Small intestine (tissue), 7 donors: ENCODE measurements at regions not wholly inside any gene's neighbourhood (a gene's known extent, or its start where the extent isn't known, plus 50 kb on each side); places are given as distances from the start of the nearest gene placed in this dataset.

ENCODE experiments used
- DNase-seq, 2 donors: peaks; one replicate each; pipeline versions ENCODE4 v3.0.0 to v3.0.0-alpha.2; 2013
- FAIRE-seq: peaks from 2 replicates; lab custom pipeline; 2012; peaks lifted over from hg19 to GRCh38; lab: Jason Lieb, UNC
- H3K27ac ChIP-seq, 3 donors: one replicate each; pipeline ENCODE4 v1.5.1; 2013; ENCODE audit warnings: low read length in 2 of 3, mild to moderate bottlenecking in 2 of 3, control low read depth in 1 of 3, inconsistent platforms in 1 of 3, low read depth in 1 of 3, moderate library complexity in 1 of 3
- H3K27me3 ChIP-seq, 3 donors: one replicate each; pipeline ENCODE4 v1.6.1; 2013; ENCODE audit warnings: low read length in 3 of 3, inconsistent platforms in 1 of 3; ENCODE audit not compliant: control insufficient read depth in 3 of 3, insufficient read depth in 3 of 3
- H3K36me3 ChIP-seq, 3 donors: one replicate each; pipeline ENCODE4 v1.6.1; 2013; ENCODE audit warnings: low read length in 3 of 3, inconsistent platforms in 1 of 3, low read depth in 1 of 3, mild to moderate bottlenecking in 1 of 3, moderate library complexity in 1 of 3; ENCODE audit not compliant: control insufficient read depth in 3 of 3, insufficient read depth in 2 of 3
- H3K4me1 ChIP-seq, 3 donors: one replicate each; pipeline ENCODE4 v1.6.1; 2013; ENCODE audit warnings: low read length in 2 of 3, inconsistent platforms in 1 of 3, low read depth in 1 of 3, mild to moderate bottlenecking in 1 of 3, moderate library complexity in 1 of 3; ENCODE audit not compliant: control insufficient read depth in 3 of 3, insufficient read depth in 2 of 3
- H3K4me3 ChIP-seq, 3 donors: one replicate each; pipeline ENCODE4 v1.5.1; 2013; ENCODE audit warnings: low read length in 3 of 3, control low read depth in 1 of 3, inconsistent platforms in 1 of 3, low read depth in 1 of 3, mild to moderate bottlenecking in 1 of 3, moderate library complexity in 1 of 3
- H3K9me3 ChIP-seq, 2 donors: one replicate each; pipeline ENCODE4 v1.6.1; 2013; ENCODE audit warnings: low read depth in 1 of 2, low read length in 1 of 2; ENCODE audit not compliant: control insufficient read depth in 2 of 2, insufficient read depth in 1 of 2
- WGBS, 3 donors: extraction: QIAGEN DNeasy Blood & Tissue Kit; methylation state at CpG; one replicate each; pipeline ENCODE4 v1.1.7; 2013; 5-methylcytosine and 5-hydroxymethylcytosine counted together
- donor health status: healthy with polysubstance abuse.
- donor health status: control.
- donor health status: control.
- donor health status: Bipolar disorder and iron deficiency.
- donor health status: healthy.

- Histone ChIP-seq H3K36me3 (no peaks in the 10 kb centered on the region), H3K4me1 (no peaks in the 10 kb centered on the region), H3K4me3 (no peak overlapping the region), H3K27me3 (no peaks in the 10 kb centered on the region), H3K27ac (no peak overlapping the region), H3K9me3 (no peaks in the 10 kb centered on the region)
- DNase-seq, result no peak
- WGBS, 3 donors, result 77 to 88% (median 81%) methylated on average over 3 of the region's 3 CpGs
- FAIRE-seq, result no peak
These were observed 69.8 kb downstream of the CD83 start for GRCh38 chr6:14187406-14187805.

- FAIRE-seq (no peak), DNase-seq (no peak)
- H3K36me3 ChIP-seq, result no peaks in the 10 kb centered on the region
- H3K4me1 ChIP-seq, result no peaks in the 10 kb centered on the region
- H3K27ac ChIP-seq, result no peak overlapping the region
- 47 to 75% (median 52%) methylated on average over 2 of the region's 2 CpGs for WGBS, 3 donors
- no peaks in the 10 kb centered on the region for H3K27me3 ChIP-seq
- no peak overlapping the region for H3K4me3 ChIP-seq
- no peaks in the 10 kb centered on the region for H3K9me3 ChIP-seq
These were observed 71.5 kb downstream of the CD83 start for GRCh38 chr6:14189074-14189473.

DNA sequence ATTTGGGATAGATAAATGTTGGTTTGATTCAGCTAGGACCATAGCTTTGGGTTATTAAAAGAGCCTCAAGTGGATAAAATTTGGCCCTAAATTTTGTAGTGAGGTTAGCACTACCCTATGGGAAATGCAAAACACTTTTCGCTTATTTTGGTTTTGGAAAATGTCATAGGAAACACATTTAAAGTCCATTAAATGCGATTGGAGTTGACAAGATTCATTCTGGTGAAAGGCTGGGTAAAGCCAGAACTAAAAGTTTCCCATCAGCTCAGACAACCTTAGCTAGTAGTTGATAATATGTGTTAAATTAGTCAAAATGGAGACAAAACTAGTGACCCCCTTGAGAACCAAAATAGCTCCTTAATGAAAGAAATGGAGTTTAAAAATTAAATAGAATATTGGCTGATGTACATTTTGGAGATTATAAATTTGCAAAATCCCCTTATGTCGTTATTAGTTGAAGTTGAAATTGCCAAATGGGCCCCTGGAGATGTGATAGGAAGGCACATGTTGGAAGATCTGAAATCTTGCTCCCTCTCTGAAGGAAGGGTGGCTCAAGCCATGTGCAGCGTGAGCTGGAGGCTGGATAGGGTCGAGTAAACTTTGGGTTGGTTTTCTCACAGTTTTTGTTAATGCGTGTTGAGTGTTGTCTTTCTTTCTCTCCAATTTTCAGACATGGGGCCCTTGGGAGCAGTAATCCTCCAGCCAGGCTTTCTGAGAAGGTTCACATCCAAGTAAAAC, 72.8 kb downstream of the CD83 start:
- FAIRE-seq (no peak), DNase-seq (no peak)
- Histone ChIP-seq H3K27me3 (no peaks in the 10 kb centered on the region), H3K4me1 (no peaks in the 10 kb centered on the region), H3K4me3 (no peak overlapping the region), H3K9me3 (no peaks in the 10 kb centered on the region), H3K36me3 (no peaks in the 10 kb centered on the region), H3K27ac (no peak overlapping the region)
- 74 to 88% (median 87%) methylated on average over 6 of the region's 6 CpGs for whole genome bisulfite sequencing, 3 donors

DNA sequence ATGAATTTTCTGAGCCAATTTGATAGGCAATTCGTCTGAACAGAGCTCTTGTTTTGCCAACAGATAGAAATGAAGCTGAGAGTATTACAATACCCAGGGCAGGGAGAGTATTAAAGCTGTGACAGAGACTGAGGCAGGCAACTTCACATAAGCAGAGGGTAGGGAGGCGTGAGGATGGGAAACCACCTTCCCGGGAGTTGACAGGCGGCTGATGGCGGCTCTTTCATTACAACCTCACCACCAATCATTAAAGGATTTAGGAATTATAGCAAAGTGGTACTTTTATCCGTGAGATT, 73.3 kb downstream of the CD83 start:
- Histone ChIP-seq H3K36me3 (no peaks in the 10 kb centered on the region), H3K27ac (no peak overlapping the region), H3K9me3 (no peaks in the 10 kb centered on the region), H3K4me1 (no peaks in the 10 kb centered on the region), H3K27me3 (no peaks in the 10 kb centered on the region), H3K4me3 (no peak overlapping the region)
- DNase-seq (no peak), FAIRE-seq (no peak)
- 86 to 93% (median 89%) methylated on average over 6 of the region's 6 CpGs for WGBS, 3 donors

DNA sequence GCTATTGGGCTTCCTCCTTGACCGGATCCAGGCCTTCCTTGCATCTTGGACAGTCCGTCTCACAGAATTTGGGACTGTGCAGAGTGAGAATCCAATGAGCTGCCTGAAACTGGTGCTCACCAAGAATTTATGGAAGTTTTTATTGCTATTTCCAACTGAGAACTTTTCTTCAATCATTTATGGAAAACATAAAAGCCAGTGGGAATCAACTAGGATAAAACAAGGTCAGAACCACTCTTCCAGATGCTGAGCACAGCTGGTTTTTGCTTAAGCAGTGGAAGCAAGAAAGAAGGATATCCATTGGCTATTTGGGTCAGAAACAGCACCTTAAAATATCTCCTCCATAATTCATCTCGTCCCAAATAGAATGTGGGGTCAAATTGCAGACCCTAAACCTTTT, 74.2 kb downstream of the CD83 start:
- Histone ChIP-seq H3K9me3 (no peaks in the 10 kb centered on the region), H3K4me3 (no peak overlapping the region), H3K4me1 (peaks cover 0 to 4% (median 1%) of the 10 kb centered on the region in 3 donors), H3K36me3 (no peaks in the 10 kb centered on the region), H3K27me3 (no peaks in the 10 kb centered on the region), H3K27ac (no peak overlapping the region)
- no peak for FAIRE-seq
- DNase-seq, result no peak
- WGBS, 3 donors, result 86 to 92% (median 91%) methylated on average over 3 of the region's 3 CpGs

DNA sequence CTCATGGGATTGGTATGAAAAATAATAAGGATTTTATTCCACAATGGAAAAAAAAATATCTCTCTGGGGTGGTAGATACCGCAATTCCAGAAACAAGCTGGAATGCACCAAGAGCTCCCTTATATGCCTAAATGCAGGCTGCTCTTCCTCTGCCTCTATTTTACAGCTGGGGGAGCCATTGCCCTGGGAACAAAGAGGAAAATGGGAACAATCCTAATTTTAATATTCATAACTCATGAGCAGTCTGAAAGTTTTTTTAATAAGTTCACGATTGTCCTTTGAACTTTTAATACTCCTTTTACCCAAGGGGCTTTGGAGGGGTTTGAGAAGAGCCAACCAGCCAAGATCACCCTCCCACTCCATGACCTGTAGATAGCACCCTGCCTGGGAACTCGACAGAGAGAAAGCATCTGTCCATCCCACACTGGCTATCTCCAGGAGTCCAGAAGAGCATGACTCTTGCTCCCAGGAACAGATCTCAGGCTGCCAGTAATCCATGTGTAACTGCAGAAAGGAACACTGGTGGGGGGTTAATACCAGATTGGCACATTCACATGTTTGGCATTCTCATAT, 74.7 kb downstream of the CD83 start:
- H3K4me1 ChIP-seq, result peaks cover 0 to 6% (median 1%) of the 10 kb centered on the region in 3 donors
- 69 to 80% (median 73%) methylated on average over 3 of the region's 3 CpGs for WGBS, 3 donors
- DNase-seq, result no peak
- H3K36me3 ChIP-seq, result no peaks in the 10 kb centered on the region
- no peaks in the 10 kb centered on the region for H3K9me3 ChIP-seq
- FAIRE-seq, result no peak
- no peak overlapping the region for H3K27ac ChIP-seq
- H3K4me3 ChIP-seq, result no peak overlapping the region
- H3K27me3 ChIP-seq, result no peaks in the 10 kb centered on the region

- FAIRE-seq, result no peak
- DNase-seq, result no peak
- H3K9me3 ChIP-seq, result no peaks in the 10 kb centered on the region
- 82 to 92% (median 91%) methylated on average over 2 of the region's 2 CpGs for WGBS, 3 donors
- H3K27me3 ChIP-seq, result no peaks in the 10 kb centered on the region
- H3K4me3 ChIP-seq, result no peak overlapping the region
- peaks cover 0 to 6% (median 1%) of the 10 kb centered on the region in 3 donors for H3K4me1 ChIP-seq
- H3K27ac ChIP-seq, result no peak overlapping the region
- no peaks in the 10 kb centered on the region for H3K36me3 ChIP-seq
These were observed 76.0 kb downstream of the CD83 start for GRCh38 chr6:14193524-14193923.

DNA sequence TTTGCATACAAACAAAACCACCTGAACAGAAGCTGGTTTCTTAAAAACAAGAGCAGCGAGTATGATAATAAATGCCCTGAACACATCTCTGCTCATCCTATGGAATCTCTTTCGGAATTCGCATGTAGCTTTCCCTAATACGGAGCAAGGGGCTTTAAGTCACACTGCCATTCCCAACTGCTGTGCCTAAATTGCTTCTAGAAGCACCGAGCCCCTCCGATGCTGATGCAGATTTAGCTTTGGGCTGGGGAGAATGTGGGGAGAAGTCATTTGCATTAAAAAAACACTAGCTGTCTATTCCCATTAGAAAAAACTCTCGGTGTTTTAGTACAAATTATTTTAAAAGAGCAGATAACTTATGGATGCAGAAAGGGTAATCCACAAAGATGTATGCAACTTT, 76.9 kb downstream of the CD83 start:
- no peaks in the 10 kb centered on the region for H3K27me3 ChIP-seq
- WGBS, 3 donors, result 80 to 91% (median 86%) methylated on average over 7 of the region's 7 CpGs
- DNase-seq (no peak), FAIRE-seq (no peak)
- peaks cover 0 to 6% (median 1%) of the 10 kb centered on the region in 3 donors for H3K4me1 ChIP-seq
- H3K4me3 ChIP-seq, result no peak overlapping the region
- H3K27ac ChIP-seq, result no peak overlapping the region
- no peaks in the 10 kb centered on the region for H3K36me3 ChIP-seq
- H3K9me3 ChIP-seq, result peaks cover 0 to 2% of the 10 kb centered on the region in 2 donors

DNA sequence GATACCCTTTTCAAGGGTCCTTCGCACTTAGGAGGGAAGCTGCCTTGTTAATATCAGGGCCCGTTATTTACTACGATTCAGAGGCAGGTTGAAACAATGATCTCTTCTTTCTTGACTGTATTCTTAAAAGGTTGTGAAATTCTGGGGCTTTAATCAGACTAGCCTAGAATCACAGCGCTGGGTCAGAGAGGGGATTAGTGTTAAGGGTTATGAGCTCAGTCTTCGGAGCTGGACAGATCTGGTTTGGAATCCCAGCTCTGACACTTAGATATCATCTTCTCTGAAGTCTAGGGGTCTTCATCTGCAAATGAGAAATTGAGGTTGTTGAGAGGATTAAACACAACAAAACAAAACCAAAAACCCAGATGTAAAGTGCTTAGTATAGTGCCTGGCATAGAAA, 77.4 kb downstream of the CD83 start:
- Histone ChIP-seq H3K36me3 (no peaks in the 10 kb centered on the region), H3K27ac (no peak overlapping the region), H3K27me3 (no peaks in the 10 kb centered on the region), H3K4me3 (no peak overlapping the region), H3K4me1 (peaks cover 0 to 6% (median 1%) of the 10 kb centered on the region in 3 donors), H3K9me3 (peaks cover 0 to 6% of the 10 kb centered on the region in 2 donors)
- WGBS, 3 donors, result 90 to 96% (median 92%) methylated on average over 5 of the region's 5 CpGs
- FAIRE-seq (no peak), DNase-seq (no peak)
